ENCODE measurements at regions not wholly inside any gene's neighbourhood (a gene's known extent, or its start where the extent isn't known, plus 50 kb on each side); places are given as distances from the start of the nearest gene placed in this dataset.

- no peak for ATAC-seq (ENCODE audit: low FRiP score)
- H3K9me3 ChIP-seq (ENCODE audit: control insufficient read depth, low read length): peaks cover 2% of the 10 kb centered on the region
- no peak overlapping the region for H3K4me3 ChIP-seq (ENCODE audit: low read length in 2 of 2)
- WGBS, 2 donors: 43 to 54% methylated on average over 3 of the region's 3 CpGs
- no peak for DNase-seq
- H3K27ac ChIP-seq (ENCODE audit: low read depth in 1 of 2, low read length in 2 of 2): no peak overlapping the region
- H3K36me3 ChIP-seq (ENCODE audit: control insufficient read depth in 1 of 2, insufficient read depth in 2 of 2, low read length in 1 of 2): no peaks in the 10 kb centered on the region
- H3K27me3 ChIP-seq (ENCODE audit: control insufficient read depth in 1 of 2, insufficient read depth in 2 of 2, low read length in 1 of 2): no peaks in the 10 kb centered on the region
- intact Hi-C loops (cut with DNase I): no loop called here
- H3K4me1 ChIP-seq (ENCODE audit: control insufficient read depth in 1 of 2, insufficient read depth in 2 of 2, low read length in 2 of 2): no peaks in the 10 kb centered on the region
Measured at GRCh38 chr3:147551491-147551890, 142.3 kb downstream of the ZIC1 start.

GRCh38 chr3:147554332-147554731, 145.2 kb downstream of the ZIC1 start:
- H3K9me3 ChIP-seq (ENCODE audit: control insufficient read depth, low read length): peaks cover 2% of the 10 kb centered on the region
- H3K27me3 ChIP-seq (ENCODE audit: control insufficient read depth in 1 of 2, insufficient read depth in 2 of 2, low read length in 1 of 2): no peaks in the 10 kb centered on the region
- H3K36me3 ChIP-seq (ENCODE audit: control insufficient read depth in 1 of 2, insufficient read depth in 2 of 2, low read length in 1 of 2): no peaks in the 10 kb centered on the region
- DNase-seq (no peak), ATAC-seq (ENCODE audit: low FRiP score) (no peak)
- H3K4me3 ChIP-seq (ENCODE audit: low read length in 2 of 2): no peak overlapping the region
- no peaks in the 10 kb centered on the region for H3K4me1 ChIP-seq (ENCODE audit: control insufficient read depth in 1 of 2, insufficient read depth in 2 of 2, low read length in 2 of 2)
- no peak overlapping the region for H3K27ac ChIP-seq (ENCODE audit: low read depth in 1 of 2, low read length in 2 of 2)
- intact Hi-C loops (cut with DNase I): no loop called here

- intact Hi-C loops (cut with DNase I): no loop called here
Measured at GRCh38 chr3:147572970-147573340, 163.8 kb downstream of the ZIC1 start.

GRCh38 chr3:147574621-147575020, 165.5 kb downstream of the ZIC1 start:
- Histone ChIP-seq H3K4me1 (ENCODE audit: control insufficient read depth in 1 of 2, insufficient read depth in 2 of 2, low read length in 2 of 2) (peaks cover 0 to 3% of the 10 kb centered on the region in 2 donors), H3K4me3 (ENCODE audit: low read length in 2 of 2) (no peak overlapping the region), H3K9me3 (ENCODE audit: control insufficient read depth, low read length) (no peaks in the 10 kb centered on the region), H3K27ac (ENCODE audit: low read depth in 1 of 2, low read length in 2 of 2) (no peak overlapping the region), H3K36me3 (ENCODE audit: control insufficient read depth in 1 of 2, insufficient read depth in 2 of 2, low read length in 1 of 2) (no peaks in the 10 kb centered on the region), H3K27me3 (ENCODE audit: control insufficient read depth in 1 of 2, insufficient read depth in 2 of 2, low read length in 1 of 2) (no peaks in the 10 kb centered on the region)
- WGBS, 2 donors: 0 to 4% methylated on average over 1 of the region's 1 CpG
- DNase-seq (no peak), ATAC-seq (ENCODE audit: low FRiP score) (no peak)
- intact Hi-C loops (cut with DNase I): no loop called here

More at GRCh38 chr3:147572970-147573340, 163.8 kb downstream of the ZIC1 start:
- no peak overlapping the region for H3K4me3 ChIP-seq (ENCODE audit: low read length in 2 of 2)
- H3K9me3 ChIP-seq (ENCODE audit: control insufficient read depth, low read length): no peaks in the 10 kb centered on the region
- no peak overlapping the region for H3K27ac ChIP-seq (ENCODE audit: low read depth in 1 of 2, low read length in 2 of 2)
- peaks cover 0 to 3% of the 10 kb centered on the region in 2 donors for H3K4me1 ChIP-seq (ENCODE audit: control insufficient read depth in 1 of 2, insufficient read depth in 2 of 2, low read length in 2 of 2)
- ATAC-seq (ENCODE audit: low FRiP score): no peak
- DNase-seq: no peak
- no peaks in the 10 kb centered on the region for H3K36me3 ChIP-seq (ENCODE audit: control insufficient read depth in 1 of 2, insufficient read depth in 2 of 2, low read length in 1 of 2)
- H3K27me3 ChIP-seq (ENCODE audit: control insufficient read depth in 1 of 2, insufficient read depth in 2 of 2, low read length in 1 of 2): no peaks in the 10 kb centered on the region

- WGBS, 2 donors: 64 to 68% methylated on average over 2 of the region's 2 CpGs
- no peak for DNase-seq
- no peak overlapping the region for H3K4me3 ChIP-seq (ENCODE audit: low read length in 2 of 2)
- no peaks in the 10 kb centered on the region for H3K36me3 ChIP-seq (ENCODE audit: control insufficient read depth in 1 of 2, insufficient read depth in 2 of 2, low read length in 1 of 2)
- no peak overlapping the region for H3K27ac ChIP-seq (ENCODE audit: low read depth in 1 of 2, low read length in 2 of 2)
- H3K9me3 ChIP-seq (ENCODE audit: control insufficient read depth, low read length): no peaks in the 10 kb centered on the region
- no peak for ATAC-seq (ENCODE audit: low FRiP score)
- H3K27me3 ChIP-seq (ENCODE audit: control insufficient read depth in 1 of 2, insufficient read depth in 2 of 2, low read length in 1 of 2): no peaks in the 10 kb centered on the region
- intact Hi-C loops (cut with DNase I): no loop called here
- peaks cover 0 to 3% of the 10 kb centered on the region in 2 donors for H3K4me1 ChIP-seq (ENCODE audit: control insufficient read depth in 1 of 2, insufficient read depth in 2 of 2, low read length in 2 of 2)
Measured at GRCh38 chr3:147575391-147575790, 166.2 kb downstream of the ZIC1 start.

- H3K9me3 ChIP-seq (ENCODE audit: control insufficient read depth, low read length): no peaks in the 10 kb centered on the region
- intact Hi-C loops (cut with DNase I): no loop called here
- DNase-seq (no peak), ATAC-seq (ENCODE audit: low FRiP score) (no peak)
- peaks cover 0 to 3% of the 10 kb centered on the region in 2 donors for H3K4me1 ChIP-seq (ENCODE audit: control insufficient read depth in 1 of 2, insufficient read depth in 2 of 2, low read length in 2 of 2)
- no peaks in the 10 kb centered on the region for H3K27me3 ChIP-seq (ENCODE audit: control insufficient read depth in 1 of 2, insufficient read depth in 2 of 2, low read length in 1 of 2)
- H3K27ac ChIP-seq (ENCODE audit: low read depth in 1 of 2, low read length in 2 of 2): no peak overlapping the region
- H3K4me3 ChIP-seq (ENCODE audit: low read length in 2 of 2): no peak overlapping the region
- no peaks in the 10 kb centered on the region for H3K36me3 ChIP-seq (ENCODE audit: control insufficient read depth in 1 of 2, insufficient read depth in 2 of 2, low read length in 1 of 2)
Measured at GRCh38 chr3:147582642-147583041, 173.5 kb downstream of the ZIC1 start.

- Histone ChIP-seq H3K4me3 (ENCODE audit: low read length in 2 of 2) (no peak overlapping the region), H3K4me1 (ENCODE audit: control insufficient read depth in 1 of 2, insufficient read depth in 2 of 2, low read length in 2 of 2) (peaks cover 0 to 3% of the 10 kb centered on the region in 2 donors), H3K9me3 (ENCODE audit: control insufficient read depth, low read length) (no peaks in the 10 kb centered on the region), H3K27ac (ENCODE audit: low read depth in 1 of 2, low read length in 2 of 2) (no peak overlapping the region), H3K36me3 (ENCODE audit: control insufficient read depth in 1 of 2, insufficient read depth in 2 of 2, low read length in 1 of 2) (no peaks in the 10 kb centered on the region), H3K27me3 (ENCODE audit: control insufficient read depth in 1 of 2, insufficient read depth in 2 of 2, low read length in 1 of 2) (no peaks in the 10 kb centered on the region)
- ATAC-seq (ENCODE audit: low FRiP score) (no peak), DNase-seq (no peak)
- 93 to 97% methylated on average over 2 of the region's 2 CpGs for WGBS, 2 donors
- intact Hi-C loops (cut with DNase I): no loop called here
Measured at GRCh38 chr3:147589016-147589415, 179.9 kb downstream of the ZIC1 start.

- DNase-seq (no peak), ATAC-seq (ENCODE audit: low FRiP score) (no peak)
- 64 to 71% methylated on average over 4 of the region's 4 CpGs for whole genome bisulfite sequencing, 2 donors
- H3K27me3 ChIP-seq (ENCODE audit: control insufficient read depth in 1 of 2, insufficient read depth in 2 of 2, low read length in 1 of 2): no peaks in the 10 kb centered on the region
- no peaks in the 10 kb centered on the region for H3K4me1 ChIP-seq (ENCODE audit: control insufficient read depth in 1 of 2, insufficient read depth in 2 of 2, low read length in 2 of 2)
- H3K4me3 ChIP-seq (ENCODE audit: low read length in 2 of 2): no peak overlapping the region
- H3K36me3 ChIP-seq (ENCODE audit: control insufficient read depth in 1 of 2, insufficient read depth in 2 of 2, low read length in 1 of 2): no peaks in the 10 kb centered on the region
- no peak overlapping the region for H3K27ac ChIP-seq (ENCODE audit: low read depth in 1 of 2, low read length in 2 of 2)
- intact Hi-C loops (cut with DNase I): no loop called here
- H3K9me3 ChIP-seq (ENCODE audit: control insufficient read depth, low read length): no peaks in the 10 kb centered on the region
Measured at GRCh38 chr3:147604136-147604535, 195.0 kb downstream of the ZIC1 start.

GRCh38 chr3:147613725-147614124, 204.6 kb downstream of the ZIC1 start:
- no peaks in the 10 kb centered on the region for H3K36me3 ChIP-seq (ENCODE audit: control insufficient read depth in 1 of 2, insufficient read depth in 2 of 2, low read length in 1 of 2)
- H3K27ac ChIP-seq (ENCODE audit: low read depth in 1 of 2, low read length in 2 of 2): no peak overlapping the region
- H3K9me3 ChIP-seq (ENCODE audit: control insufficient read depth, low read length): no peaks in the 10 kb centered on the region
- DNase-seq (no peak), ATAC-seq (ENCODE audit: low FRiP score) (no peak)
- H3K27me3 ChIP-seq (ENCODE audit: control insufficient read depth in 1 of 2, insufficient read depth in 2 of 2, low read length in 1 of 2): no peaks in the 10 kb centered on the region
- intact Hi-C loops (cut with DNase I): no loop called here
- 51 to 54% methylated on average over 3 of the region's 3 CpGs for WGBS, 2 donors
- H3K4me1 ChIP-seq (ENCODE audit: control insufficient read depth in 1 of 2, insufficient read depth in 2 of 2, low read length in 2 of 2): no peaks in the 10 kb centered on the region
- H3K4me3 ChIP-seq (ENCODE audit: low read length in 2 of 2): no peak overlapping the region
